NCI-H446 (cell line): ENCODE measurements at regions not wholly inside any gene's neighbourhood (a gene's known extent, or its start where the extent isn't known, plus 50 kb on each side); places are given as distances from the start of the nearest gene placed in this dataset.
"Not testable (repeated sequence)": the region's sequence is repeated elsewhere in the genome, so short reads cannot be mapped to it uniquely, and the experiment has no call there.

Experiments
- DNase-seq, 2 experiments: peaks; one replicate each; lab custom pipeline; 2025; lab: John Stamatoyannopoulos, UW

DNA sequence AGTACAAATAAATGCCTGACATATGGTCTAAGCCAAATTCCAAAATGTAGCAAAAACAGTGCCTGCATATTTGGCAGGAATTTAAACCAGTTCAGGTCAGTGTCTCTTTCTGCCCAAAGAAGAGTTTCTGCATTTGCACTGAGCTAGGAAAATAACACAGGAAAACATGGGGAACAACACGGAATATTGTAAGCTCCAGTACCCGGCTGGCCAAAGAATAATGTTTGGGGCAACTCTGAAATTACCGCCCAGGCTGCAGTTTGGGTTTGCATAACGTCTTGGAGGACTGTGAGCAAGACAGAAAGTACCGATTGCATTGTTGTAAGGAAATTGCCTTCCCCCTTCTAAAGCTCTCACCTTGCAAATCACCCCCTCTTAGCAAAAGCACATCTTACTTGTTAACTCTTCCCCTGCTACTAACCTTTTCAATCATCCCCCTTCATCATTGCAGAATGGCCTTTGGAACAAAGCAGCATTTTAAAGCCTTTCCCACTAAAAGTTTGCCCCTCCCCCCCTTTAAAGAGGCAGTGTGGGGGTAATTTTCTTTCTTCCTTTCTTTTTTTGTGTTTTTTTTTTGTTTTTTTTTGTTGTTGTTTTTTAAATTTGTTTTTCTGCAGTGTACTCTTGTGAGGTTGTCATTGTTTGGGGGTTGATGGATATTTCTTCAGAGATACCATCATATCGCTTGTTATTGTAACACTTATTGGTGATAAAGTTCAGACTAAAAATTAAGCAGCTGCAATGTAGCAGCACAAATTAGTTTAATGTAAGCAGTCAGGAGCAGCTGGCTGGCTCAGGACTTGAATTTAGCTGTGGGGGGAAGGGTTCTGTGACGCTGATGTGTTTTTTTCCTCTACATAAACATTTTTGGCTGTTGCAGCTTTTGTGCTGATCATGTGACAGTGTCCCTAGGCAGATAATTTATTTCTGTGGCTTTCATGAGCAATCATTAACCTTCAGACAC is 100.0 kb upstream of the CITED2 start:
- peak; percentile 56 to 73 for DNase-seq

DNA sequence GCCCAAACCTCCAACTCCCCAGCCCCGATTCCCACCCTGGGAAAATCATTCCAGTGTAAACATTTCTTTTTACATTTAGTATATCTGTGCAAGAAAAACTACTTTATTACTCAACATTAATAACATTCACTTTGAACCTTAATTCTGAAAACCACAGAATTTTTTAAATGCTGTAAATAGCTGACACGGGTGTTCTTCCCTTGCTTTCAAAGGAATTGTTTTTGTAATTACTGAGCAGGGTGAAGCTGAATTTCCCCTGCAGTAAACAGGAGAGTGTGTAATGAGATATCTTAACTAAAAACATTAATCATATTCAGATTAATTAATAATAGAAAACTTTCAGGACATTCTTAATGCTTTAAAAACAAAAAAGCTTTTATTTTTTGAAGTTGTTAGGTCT is 99.3 kb upstream of the CITED2 start:
- no peak for DNase-seq

- peak; percentile 68 to 86 for DNase-seq
These were observed 98.8 kb upstream of the CITED2 start for GRCh38 chr6:139473231-139473701.

- peak in 1 of 2 experiments; percentile 28 for DNase-seq
These were observed 98.0 kb upstream of the CITED2 start for GRCh38 chr6:139472351-139473015.

GRCh38 chr6:139470997-139471396 is 96.5 kb upstream of the CITED2 start:
- DNase-seq: no peak

DNA sequence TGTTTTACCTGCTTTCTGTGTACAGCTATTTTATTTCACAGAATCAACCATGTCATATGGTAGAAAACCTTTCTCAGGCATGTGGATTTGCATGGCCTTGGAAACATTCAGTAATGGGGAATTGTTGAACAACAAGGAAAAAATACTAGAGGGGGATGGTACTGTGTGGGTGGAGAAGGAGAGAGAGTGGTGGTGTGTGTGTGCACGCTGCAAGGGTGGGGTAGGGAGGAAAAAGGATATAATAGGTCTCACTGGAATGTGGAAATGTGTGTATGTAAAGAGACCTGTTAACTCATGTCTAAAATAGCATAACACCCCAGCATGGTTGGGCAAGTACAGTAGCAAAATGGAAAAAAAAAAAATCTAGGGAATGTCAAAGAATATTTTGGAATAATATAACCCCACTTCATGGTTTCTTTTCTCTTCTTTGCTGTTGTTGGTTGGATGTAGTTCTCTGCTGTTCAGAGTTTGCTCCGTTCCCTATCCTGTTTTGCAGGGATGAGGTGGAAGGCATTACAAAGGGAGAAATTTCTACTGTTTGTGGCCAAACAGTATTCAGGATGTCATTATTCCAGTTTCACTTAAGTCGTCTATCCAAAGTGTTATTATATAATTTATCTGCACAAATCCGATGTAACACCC is 93.9 kb upstream of the CITED2 start:
- DNase-seq: no peak

GRCh38 chr6:139457476-139457875 is 83.0 kb upstream of the CITED2 start:
- DNase-seq: peak in 1 of 2 experiments; percentile 8

- DNase-seq: no peak
These were observed 77.9 kb upstream of the CITED2 start for GRCh38 chr6:139452148-139452876.

DNA sequence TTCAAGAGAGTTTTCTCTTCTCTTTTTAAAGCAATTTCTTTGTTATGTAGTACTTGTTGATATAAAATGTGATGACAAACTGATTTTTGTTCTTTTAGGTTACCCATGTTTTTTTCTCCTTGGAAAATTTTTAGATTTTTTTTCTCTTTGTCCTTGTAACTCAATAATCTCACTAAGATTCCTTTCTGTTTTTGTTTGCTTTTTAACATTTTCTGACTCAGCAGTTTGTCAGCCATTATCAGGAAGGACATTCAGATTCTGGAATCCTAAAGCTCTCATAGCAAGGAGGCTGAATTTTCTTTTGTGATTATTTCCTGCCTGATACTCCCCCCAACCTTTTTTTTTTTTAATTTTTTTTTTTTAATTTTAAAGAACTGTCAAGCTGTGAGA is 75.2 kb upstream of the CITED2 start:
- no peak for DNase-seq

- no peak for DNase-seq
These were observed 74.7 kb upstream of the CITED2 start for GRCh38 chr6:139448998-139449610.

DNA sequence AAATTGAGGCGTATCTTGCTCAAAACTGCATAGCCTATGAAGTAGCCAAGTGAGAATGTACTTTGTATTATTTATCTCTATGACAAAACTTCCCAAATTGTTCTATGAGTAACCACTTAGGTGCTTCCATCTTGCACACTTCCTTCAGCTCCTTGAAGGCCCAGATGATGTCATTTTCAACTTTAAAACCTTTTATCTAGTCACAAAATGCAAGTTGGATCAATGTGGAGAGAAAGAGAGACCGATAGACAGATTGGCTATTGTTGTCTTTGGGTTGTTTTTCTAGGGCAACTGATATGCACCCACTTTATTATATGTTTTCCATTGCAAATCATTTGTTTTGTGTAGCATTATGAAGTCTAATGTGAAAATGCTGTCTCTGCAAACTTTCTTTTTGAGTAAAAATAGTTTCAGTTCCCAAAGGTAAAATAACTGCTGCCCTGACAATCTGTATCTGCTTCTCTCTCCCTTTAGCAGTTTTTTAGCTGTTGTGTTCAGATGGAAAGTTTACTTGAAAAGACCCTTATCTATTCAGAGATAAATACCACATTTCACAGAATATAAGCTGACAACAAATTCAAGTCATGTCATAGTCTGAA is 73.7 kb upstream of the CITED2 start:
- no peak for DNase-seq

DNA sequence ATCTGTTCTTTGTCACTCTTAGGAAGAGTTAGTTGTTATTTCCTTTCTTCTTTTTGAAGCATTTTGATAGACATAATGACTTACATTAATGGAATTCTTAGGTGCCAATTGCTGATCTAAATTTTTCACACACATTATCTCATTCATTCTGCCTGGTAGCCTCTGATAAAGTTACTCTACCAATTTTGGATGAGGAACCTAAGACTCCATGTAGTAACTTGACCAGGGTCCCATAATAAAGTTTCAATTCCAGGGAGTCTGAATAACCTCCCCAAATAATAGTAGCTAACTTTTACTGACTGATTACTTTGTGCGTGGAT is 73.2 kb upstream of the CITED2 start:
- no peak for DNase-seq

DNA sequence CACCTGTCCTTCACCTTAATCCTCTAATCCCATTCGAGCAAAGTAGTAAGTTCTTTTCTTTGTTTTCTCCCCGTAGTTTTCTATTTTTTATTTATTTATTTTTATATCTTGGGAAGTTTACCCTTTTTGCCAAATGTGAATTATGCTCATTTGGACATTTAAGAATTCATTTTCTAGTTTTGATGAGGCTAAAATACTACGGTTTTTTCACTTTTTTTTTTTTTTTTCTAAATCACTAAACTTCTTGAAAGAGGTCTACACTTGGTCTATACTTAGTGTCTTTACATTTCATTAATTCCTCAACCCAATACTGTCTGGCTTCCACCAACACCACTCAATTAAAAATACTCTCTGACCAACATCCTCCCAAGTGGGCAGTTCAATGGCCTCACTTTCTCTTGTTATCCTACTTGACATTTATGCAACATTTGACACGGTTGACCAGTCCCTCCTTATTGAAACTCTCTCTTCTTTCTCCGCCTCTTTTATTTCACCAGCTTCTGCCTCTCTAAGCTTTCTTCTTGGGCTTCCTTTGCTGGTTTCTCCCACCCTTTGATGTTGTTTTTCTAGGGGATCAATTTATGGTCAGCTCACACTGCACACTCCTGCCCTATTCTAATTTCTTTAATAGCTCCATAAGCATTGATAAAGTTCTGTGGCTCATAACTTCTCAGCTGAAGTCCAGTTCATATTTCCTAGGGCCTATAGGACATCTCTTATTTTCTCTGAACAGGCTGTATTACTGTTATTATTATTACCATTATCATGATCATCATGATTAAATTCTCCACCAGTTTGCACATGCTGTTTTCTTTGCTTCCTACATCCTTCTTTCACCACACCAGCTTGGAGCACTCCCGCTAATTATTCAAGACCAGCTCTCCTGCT is 72.6 kb upstream of the CITED2 start:
- no peak for DNase-seq

DNA sequence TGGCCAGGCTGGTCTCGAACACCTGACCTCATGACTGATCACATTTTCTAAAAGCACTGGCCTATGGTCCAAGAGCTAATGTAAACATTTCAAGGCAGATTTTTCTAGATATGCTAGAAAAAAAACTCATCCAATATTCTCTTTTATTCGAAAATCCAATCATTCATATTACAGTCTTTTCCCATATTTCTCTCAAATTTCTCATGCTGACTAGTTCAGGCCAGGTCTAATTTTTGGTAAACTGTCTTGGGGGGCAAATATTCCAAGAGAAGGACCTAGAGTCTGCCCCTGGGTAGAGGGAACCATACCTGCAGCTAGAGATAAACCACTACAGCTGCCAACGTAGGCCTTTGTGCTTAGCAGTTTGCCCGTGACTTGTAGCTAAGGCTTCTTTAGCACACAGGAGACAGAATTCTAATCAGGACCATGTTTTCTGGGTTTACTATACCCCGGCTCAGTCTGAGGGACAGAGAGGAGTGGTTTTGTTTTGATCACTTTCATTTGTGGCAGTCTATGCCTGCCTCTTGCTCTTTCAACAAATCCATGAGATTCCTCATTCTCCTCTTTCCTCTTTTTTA is 71.8 kb upstream of the CITED2 start:
- DNase-seq: no peak

GRCh38 chr6:139444273-139444787 is 69.9 kb upstream of the CITED2 start:
- not testable (repeated sequence) for DNase-seq

DNA sequence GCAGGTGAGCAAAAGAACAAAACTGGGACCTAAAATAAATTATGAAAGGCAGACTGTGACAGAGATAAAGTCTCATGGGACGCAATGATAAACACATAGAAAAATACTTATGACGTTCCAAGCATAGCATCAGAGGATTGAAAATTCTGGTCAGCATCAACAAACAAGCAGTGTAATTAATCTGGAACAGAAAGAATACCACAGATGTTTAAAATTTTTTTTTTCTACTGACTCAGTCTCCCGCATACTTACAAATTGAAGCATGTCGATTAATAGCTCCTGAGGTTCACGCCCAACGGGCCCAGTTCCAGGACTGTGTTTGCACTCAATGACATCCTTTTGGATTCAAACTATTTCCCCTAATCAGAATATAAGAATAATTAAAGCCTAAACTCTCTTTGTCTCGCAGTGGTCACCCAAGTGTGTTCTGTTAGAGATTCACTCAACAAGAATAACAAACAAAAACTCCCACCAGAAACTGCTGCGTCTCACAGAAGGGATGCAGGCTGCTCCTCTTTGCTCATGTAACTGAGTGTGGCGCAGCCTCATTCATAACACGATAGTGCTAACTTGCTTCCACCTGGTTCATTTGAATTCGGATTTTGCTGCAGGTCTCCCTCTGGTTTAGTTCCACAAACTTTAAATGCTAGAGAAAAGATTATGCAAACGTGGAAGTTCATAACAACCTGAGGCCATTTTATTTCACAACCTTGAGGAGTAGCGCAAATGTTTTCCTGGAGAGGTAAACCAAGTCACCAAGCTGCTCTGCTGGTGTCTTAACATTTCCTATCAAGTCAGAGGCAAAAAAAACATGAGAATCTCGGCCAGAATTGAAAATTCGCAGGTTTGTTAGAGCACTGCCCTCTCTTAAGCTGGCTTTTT is 69.0 kb upstream of the CITED2 start:
- no peak for DNase-seq

DNA sequence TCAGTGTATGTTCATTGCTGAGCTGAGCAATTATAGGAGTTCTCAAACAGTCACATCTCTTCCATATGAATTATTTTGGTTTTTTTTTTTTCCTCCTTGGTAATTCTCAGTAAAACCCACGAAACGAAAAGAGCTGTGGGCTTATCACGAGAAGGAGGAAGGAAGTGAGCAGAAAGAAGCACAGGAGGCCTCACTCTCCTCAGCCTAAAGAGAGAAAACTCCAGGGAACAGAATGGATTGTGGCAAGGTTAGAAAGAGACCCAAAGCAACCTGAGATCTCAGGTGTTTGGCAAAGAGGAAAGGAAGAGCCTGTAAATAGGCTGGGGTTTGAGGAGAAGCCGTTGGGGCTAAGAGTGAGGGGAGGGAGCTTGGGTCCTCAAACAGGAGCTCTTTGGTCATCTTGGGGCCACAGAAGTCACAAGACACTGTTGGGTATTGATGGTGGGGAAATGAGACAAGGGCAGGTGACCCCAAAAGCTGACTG is 67.8 kb upstream of the CITED2 start:
- no peak for DNase-seq

DNA sequence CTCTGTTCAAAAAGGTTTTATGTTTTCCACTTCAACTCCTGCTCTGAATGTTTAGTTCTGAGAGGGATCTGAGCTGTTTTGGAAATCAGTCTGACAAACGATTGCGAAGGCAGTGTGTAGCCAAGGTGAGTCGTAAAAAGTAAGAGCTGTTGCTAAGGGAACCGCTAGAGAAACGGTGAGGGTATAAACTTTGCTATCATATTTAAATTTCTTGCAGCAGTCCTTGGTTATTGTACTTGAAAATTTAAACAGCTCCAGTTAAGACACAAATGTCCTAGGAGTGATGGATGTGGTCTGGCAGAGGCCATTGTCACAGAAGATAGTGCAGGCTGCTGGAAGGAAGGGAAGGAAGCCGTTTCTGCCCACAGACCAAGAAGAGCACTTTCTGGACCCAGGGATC is 64.9 kb upstream of the CITED2 start:
- DNase-seq: no peak
